HG03442 (cell line): ENCODE measurements at regions not wholly inside any gene's neighbourhood (a gene's known extent, or its start where the extent isn't known, plus 50 kb on each side); places are given as distances from the start of the nearest gene placed in this dataset.

Experiments used
- ATAC-seq: cut with Tn5 transposase; IDR thresholded peaks from one replicate; pipeline ENCODE4 v1.9.1; 2021; ENCODE audit warnings: mild to moderate bottlenecking, moderate library complexity; ENCODE audit not compliant: unreplicated experiment

- no peak for ATAC-seq
These were observed 166.8 kb downstream of the DAD1 start for GRCh38 chr14:22422238-22422637.

DNA sequence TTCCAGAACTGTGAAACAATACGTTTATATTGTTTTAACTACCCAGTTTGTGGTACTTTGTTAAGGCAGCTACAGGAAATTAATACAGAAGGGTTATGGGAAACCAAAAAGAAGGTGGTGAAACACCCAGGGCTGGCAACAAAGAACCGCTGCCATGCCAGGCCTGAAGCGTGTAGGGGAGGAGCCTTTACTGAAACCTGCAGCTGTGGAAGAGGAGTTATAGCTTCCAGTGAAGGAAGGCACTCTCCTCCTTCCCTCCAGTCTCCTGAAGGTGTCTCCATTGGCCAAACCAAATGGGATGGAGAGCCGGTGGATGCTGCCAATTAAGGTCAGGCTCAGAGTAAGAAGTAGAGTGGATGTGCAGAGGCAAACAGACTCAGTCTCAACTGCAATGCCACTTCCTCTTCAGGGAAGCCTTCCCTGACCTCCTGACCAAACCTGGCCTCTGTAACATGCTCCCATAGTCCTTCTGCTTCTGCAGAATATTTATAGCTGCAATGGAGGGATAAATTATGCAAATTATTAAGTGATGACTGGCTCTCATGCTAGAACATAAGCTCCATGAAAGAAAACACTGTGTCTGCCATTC, 168.3 kb downstream of the DAD1 start:
- no peak for ATAC-seq

- no peak for ATAC-seq
These were observed 169.4 kb downstream of the DAD1 start for GRCh38 chr14:22419620-22420019.

GRCh38 chr14:22418631-22419030, 170.4 kb downstream of the DAD1 start:
- no peak for ATAC-seq

GRCh38 chr14:22417914-22418313, 171.1 kb downstream of the DAD1 start:
- ATAC-seq = no peak

DNA sequence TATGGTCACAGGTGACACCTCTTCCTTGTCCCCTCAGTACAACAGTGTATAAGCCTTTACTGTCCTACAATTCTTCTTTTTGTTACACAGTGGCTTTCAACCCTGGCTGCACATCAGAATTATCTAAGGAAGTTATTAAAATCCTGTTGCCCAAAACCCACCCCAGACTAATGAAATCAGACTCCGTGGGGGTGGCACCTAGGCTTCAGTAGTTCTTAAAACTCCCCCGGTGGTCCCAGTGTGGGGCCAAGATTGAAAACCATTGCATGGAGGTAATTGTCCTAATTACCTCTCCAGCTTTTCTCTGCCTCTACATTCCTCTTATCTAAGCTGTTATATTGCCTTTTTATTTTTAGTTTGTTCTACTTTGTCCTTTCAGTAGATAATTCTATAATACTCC, 172.8 kb downstream of the DAD1 start:
- ATAC-seq = no peak

DNA sequence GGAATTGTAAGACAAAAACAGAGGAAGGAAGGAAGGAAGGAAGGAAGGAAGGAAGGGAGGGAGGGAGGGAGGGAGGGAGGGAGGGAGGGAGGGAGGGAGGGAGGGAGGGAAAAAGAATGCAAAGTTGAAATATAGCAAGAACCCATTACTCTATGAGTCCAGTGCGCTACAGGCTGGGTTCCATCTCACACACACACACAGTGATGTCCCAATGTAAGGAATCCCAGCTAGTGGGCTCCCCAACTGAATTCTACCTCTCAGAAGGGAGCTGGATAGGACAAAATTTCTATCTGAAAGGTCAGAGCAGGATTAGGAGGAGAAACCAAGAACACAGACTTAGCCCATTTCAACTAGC, 173.4 kb downstream of the DAD1 start:
- no peak for ATAC-seq

DNA sequence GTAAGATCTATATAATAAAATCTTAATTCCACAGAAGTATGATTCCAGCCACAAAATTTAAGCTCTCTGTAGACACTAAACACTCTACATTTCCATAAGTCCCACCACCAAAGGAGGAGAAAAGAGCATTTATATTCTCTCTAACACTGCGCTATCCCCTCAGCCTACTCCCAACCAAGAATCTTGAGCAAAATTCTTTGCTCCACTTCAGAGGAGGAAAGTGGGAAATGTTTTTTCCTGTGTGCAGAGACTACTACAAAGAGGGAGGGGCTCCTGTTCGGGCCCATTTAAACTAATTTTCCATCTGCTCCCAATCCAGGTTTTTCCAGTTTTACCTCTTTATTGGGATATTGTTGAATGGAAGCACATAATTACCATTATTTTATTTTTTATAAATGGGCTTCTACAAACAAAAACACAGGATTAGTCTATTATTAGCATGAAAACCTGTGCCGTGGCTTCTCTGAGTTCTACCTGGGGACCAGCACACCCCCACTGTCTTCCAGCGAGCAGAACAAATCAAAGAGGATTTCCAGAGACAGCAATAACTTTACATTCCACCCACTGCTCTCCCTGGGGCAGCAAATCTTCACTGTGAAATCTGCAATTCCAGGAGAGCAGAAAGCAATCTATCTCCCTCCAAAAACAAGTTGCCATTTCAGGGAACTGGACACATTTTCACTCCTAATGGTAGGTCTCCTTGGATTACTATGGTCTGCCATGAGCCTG, 174.0 kb downstream of the DAD1 start:
- no peak for ATAC-seq

DNA sequence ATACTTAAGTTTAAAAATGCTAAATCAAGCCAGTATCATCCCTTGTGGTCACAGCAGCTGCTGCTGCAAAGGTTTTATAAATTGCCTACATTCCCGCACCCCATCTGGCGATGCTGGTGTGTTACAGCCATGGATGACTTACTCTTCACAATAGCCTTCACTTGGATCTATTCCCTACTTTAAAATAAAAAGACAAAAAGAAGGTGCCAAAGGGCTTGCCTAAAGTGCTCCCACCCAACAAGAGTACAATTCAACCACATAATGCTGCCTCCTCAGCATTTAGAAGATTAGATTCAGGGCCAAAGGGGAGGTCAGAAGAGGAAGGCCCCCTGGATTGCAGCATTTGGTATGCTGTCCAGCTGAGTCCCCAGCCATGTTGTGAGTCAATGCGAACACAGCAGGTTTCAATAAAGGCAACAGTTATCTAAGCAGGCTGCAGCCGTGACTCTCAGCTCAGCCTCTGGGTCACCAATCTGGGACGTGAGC, 176.1 kb downstream of the DAD1 start:
- no peak for ATAC-seq

DNA sequence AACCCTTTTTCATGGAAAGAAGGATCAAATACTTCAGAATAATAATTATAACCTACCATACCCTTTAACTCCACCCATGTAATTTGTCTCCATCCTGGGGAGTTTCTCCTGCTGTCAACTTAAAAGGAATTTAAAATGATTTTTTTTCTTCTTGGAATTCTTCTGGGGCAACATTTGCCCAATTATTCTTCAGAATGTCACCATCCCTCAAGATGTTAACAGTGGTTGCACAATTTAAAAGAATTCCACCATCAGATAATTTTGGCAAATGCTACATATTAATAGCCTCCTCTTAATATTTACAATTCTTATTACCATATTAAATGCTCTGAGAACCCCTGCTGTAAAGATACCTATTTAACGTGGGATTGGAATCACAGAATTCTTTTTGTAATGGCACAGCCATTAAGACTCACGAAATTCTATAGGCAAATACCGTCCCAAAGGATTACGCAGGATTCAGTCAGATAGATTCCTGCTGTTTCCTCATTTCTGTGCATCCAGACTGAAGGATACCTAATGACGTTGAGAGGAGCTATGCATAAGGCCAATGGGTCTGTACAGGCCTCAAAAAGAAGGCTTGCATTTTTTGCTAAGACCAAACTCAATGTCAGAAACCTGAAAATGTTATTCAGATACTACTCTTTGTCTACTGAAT, 177.5 kb downstream of the DAD1 start:
- no peak for ATAC-seq

DNA sequence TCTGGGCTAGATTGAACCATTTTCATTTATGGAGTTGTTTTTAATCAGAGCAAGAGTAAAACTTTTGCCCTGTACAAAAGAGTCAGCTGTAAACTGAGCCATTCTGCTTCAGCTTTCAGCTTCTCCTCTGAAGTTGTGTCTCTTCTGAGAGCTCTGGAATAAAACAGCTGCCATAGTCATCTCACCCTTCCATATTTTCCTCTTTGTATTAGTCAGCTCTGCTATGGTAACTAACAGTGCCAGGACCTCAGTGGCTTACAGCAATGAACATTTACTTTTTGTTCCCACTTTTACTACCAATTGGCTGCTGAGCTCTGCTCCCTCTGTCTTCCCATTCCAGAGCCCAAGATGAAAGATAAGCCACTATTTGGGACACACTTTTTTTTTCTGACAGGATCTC, 178.5 kb downstream of the DAD1 start:
- ATAC-seq = no peak

DNA sequence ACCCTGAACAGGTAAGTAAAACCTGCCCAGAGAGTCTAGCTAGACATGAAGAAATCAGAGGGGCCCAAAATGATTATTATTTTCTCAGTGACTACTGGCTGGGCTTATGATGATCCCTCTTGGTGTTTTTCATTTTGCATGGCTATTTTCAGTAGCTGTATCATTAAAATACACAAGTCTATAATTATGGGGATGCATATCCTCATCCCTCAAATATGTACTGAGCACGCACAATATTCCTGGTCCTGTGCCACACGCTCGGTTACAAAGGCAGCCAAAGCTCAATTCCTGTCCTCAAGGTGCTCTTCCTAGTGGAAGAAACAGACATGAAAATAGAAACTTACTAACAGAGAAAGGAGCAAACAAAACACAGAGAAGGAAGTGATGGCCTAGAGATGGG, 180.0 kb downstream of the DAD1 start:
- no peak for ATAC-seq

- no peak for ATAC-seq
These were observed 180.5 kb downstream of the DAD1 start for GRCh38 chr14:22408547-22408946.

GRCh38 chr14:22407033-22407432, 182.0 kb downstream of the DAD1 start:
- no peak for ATAC-seq

DNA sequence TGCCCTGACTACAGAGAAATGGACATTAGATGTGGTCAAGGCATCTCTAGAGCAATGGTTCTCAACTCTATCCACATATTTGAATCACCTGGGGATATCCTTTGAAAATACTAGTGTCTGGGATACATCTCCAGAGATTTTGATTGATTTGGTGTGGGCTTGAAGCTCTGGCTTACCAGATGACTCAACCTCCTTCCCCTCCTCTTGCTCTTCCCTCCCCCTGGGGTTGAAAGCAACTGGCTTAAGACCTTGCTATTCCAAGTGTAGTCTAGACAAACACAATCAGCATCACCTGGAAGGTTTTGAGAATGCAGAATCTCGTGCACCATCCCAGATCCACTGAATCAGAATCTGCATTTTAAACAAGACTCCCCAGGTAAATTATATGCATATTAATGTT, 183.8 kb downstream of the DAD1 start:
- no peak for ATAC-seq

DNA sequence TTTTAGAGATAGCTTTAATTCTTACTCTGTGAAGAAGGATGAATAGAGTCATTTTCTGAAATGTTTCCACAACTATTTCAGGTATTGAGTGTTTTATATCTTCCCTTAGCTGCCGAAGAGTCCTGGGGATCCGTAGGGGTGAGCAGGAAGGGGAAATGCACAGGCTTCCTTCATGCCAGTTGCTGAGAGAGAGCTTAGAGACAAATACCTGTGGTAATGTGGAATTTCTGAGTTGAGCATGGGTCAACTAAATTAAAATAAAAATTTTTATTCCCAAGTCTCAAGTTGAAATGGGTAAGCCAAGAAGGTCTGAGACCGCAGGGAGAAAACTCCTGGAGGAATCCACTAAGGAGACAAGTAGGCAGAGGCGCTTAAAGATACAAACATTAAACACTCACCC, 185.7 kb downstream of the DAD1 start:
- no peak for ATAC-seq

DNA sequence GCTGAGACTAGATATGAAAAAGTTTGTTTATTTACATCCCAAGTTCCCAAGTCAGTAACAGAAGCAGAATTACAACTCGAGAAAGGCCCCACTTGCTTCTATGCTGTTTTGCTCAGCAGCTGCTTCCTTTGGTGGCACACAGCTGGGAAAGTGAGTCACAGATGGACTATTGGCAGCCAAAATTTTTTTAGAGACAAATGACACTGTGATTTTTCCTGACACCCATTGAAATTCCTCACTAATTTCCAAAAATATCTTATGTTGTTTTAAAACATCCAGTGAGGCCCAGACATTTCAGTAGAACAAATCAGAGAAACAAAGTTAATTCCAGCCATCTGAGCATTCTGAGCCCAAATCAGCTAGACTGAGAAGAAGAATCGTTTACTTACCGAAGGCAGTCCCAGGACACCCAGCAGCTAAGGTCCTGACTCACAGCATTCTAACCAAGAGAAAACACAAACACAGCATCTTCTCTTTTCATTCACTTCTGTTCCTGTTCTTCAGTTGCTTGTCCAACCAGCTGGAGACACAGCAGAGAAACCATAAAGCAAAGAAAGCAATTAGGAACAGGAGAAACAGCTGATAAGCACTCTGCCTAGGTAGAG, 188.3 kb downstream of the DAD1 start:
- ATAC-seq = no peak

DNA sequence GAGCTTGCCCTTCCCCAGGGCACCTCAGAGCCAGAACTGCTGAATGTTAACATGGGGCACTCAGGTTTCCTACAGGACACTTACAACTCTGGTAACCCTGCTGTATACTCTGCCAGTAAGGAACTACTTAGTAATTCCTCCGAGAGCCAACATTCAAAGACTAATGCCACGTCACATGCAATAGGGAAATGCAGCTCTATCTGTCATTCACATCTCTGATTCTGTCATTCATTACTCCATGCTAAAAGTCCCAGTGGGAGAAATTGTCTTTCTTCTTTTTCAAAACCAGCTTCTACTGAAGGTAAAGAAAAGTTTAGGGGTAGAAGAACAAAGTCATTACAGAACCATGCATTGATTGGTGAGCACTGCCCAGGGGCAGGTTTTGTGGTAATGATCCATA, 189.2 kb downstream of the DAD1 start:
- ATAC-seq = no peak

DNA sequence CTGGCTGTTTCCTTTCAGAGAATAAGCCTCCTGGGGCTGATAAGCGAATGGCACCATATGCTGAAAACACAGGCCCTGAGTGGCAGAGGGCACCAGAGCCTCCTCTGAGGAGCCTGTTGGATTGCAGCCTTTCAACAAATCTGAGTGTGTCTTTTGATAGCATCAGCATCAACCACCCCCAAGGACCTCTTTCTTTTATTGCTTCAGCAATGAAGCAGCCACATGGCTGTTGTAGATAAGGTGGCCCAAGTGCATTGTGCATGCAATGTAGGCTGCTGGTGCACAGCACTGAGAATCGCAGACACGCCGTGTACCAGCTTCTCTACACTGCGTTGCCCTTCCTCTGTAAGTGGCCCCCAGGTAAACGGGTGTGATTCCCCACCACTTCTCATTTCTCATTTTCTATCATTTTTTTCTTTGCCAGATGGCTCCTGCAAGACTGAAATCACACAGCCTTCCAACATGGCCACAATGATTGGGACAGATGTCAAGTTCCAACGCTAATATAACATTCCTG, 191.7 kb downstream of the DAD1 start:
- no peak for ATAC-seq

GRCh38 chr14:22395803-22396202, 193.2 kb downstream of the DAD1 start:
- ATAC-seq = no peak

GRCh38 chr14:22394616-22395015, 194.4 kb downstream of the DAD1 start:
- no peak for ATAC-seq

DNA sequence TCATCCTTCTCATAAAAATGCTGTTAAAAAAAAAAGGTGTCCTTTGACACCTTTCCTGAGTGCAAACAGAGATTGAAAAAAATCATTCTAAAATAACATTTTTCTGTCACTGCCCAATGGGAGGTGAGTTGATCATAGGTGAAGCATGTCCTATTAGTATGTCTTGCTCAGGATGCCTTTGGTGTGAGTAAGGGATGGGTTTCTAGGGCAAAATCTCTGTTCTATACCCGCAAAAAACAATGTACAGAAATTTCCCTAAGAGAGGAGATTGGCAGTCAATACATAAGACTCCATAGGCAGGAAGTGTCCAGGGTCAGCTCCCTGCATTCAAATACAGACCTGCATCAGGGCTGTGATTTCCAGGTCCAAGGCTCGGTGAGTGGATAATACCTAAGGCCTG, 195.2 kb downstream of the DAD1 start:
- no peak for ATAC-seq
